HepG2 (cell line): ENCODE measurements at regions not wholly inside any gene's neighbourhood (a gene's known extent, or its start where the extent isn't known, plus 50 kb on each side); places are given as distances from the start of the nearest gene placed in this dataset.

Source experiments
- ATAC-seq: fragments of 200-7000 bp; cut with Tn5 transposase; 3 replicates; pipeline ENCODE4 v1.9.1; 2020; ENCODE audit warnings: mild to moderate bottlenecking, moderate library complexity
- BruUV-seq: library from RNA; stranded (reverse); fragments of 400-500 nt; replicated peaks from 2 replicates; lab custom pipeline; 2021; lab: Mats Ljungman, UMichigan
- CTCF ChIA-PET: fragments of 300-600 bp; formaldehyde crosslinking; extraction: SDS; loops from one replicate; lab custom pipeline; 2021; ENCODE audit warnings: low total read pairs, inconsistent platforms, low intra/inter-chr PET ratio; lab: Yijun Ruan, JAX
- POLR2A ChIA-PET: fragments of 350-600 bp; sonication (Branson Sonifier 250); formaldehyde crosslinking; loops from one replicate; lab custom pipeline; 2020; ENCODE audit warnings: antibody characterized with exemption, inconsistent platforms; lab: Yijun Ruan, JAX
- DNase-seq: peaks from one replicate; pipeline ENCODE4 v3.0.0-alpha.2; 2015; ENCODE audit warnings: low spot score
- FAIRE-seq: peaks from 3 replicates; lab custom pipeline; 2011; peaks lifted over from hg19 to GRCh38; lab: Jason Lieb, UNC
- H2AFZ ChIP-seq: one replicate; pipeline ENCODE4 v1.6.1; 2011; ENCODE audit warnings: low read length, inconsistent platforms
- H3K27ac ChIP-seq: fragments of 300-600 bp; 3 replicates; pipeline ENCODE4 v1.8.0; 2011; ENCODE audit warnings: mixed run types, mild to moderate bottlenecking, mixed read lengths, low read length, inconsistent platforms; ENCODE audit not compliant: insufficient read depth; ENCODE audit errors: extremely low read length
- H3K27me3 ChIP-seq, 2 experiments: fragments of 200-600 bp in 1 of 2; 2 replicates in 1 of 2; 3 replicates in 1 of 2; pipeline versions ENCODE4 v1.6.0 to v1.8.0; 2011; ENCODE audit warnings: low read length in 2 of 2, mild to moderate bottlenecking in 2 of 2, moderate library complexity in 2 of 2, inconsistent platforms in 1 of 2; ENCODE audit not compliant: insufficient read depth in 2 of 2, control insufficient read depth in 1 of 2
- H3K36me3 ChIP-seq, 2 experiments: fragments of 200-600 bp in 1 of 2; replicated peaks in 1 of 2; 2 replicates in 1 of 2; 3 replicates in 1 of 2; pipeline versions ENCODE4 v1.5.1 to v1.8.0; 2011; ENCODE audit warnings: low read length in 2 of 2, inconsistent platforms in 1 of 2; ENCODE audit not compliant: insufficient read depth in 2 of 2, control insufficient read depth in 1 of 2
- H3K4me1 ChIP-seq: 2 replicates; pipeline ENCODE4 v1.5.1; 2012; ENCODE audit warnings: low read length, inconsistent platforms; ENCODE audit not compliant: insufficient read depth
- H3K4me2 ChIP-seq: 2 replicates; pipeline ENCODE4 v1.6.0; 2011; ENCODE audit warnings: low read depth, low read length, inconsistent platforms
- H3K4me3 ChIP-seq, 3 experiments: fragments of 200-600 bp in 1 of 3; sonication (generic), shearing (Covaris generic) in 1 of 3; replicated peaks in 1 of 3; 2 replicates each; pipeline ENCODE4 v1.5.1; 2011 to 2016; ENCODE audit warnings: low read length in 3 of 3, inconsistent platforms in 2 of 3, low read depth in 2 of 3, mild to moderate bottlenecking in 2 of 3, control low read depth in 1 of 3, mixed read lengths in 1 of 3; ENCODE audit not compliant: insufficient read depth in 1 of 3
- H3K79me2 ChIP-seq: one replicate; pipeline ENCODE4 v1.6.1; 2011; ENCODE audit warnings: low read length, inconsistent platforms; ENCODE audit not compliant: insufficient read depth
- H3K9ac ChIP-seq: 2 replicates; pipeline ENCODE4 v1.6.0; 2011; ENCODE audit warnings: mild to moderate bottlenecking, low read depth, low read length, inconsistent platforms; ENCODE audit not compliant: insufficient read depth
- H3K9me3 ChIP-seq: 2 replicates; pipeline ENCODE4 v1.5.1; 2012; ENCODE audit warnings: mild to moderate bottlenecking, low read length
- H4K20me1 ChIP-seq: 2 replicates; pipeline ENCODE4 v1.6.0; 2011; ENCODE audit warnings: inconsistent platforms, mild to moderate bottlenecking, low read length, moderate library complexity; ENCODE audit not compliant: insufficient read depth
- ARNTL ChIP-seq: sonication (generic); formaldehyde crosslinking; IDR thresholded peaks from 2 replicates; pipeline ENCODE4 v1.4.0; 2020; ENCODE audit warnings: mild to moderate bottlenecking, missing genetic modification reagents
- ELK4 ChIP-seq: sonication (generic); formaldehyde crosslinking; IDR thresholded peaks from 2 replicates; pipeline ENCODE4 v1.9.0; 2021; ENCODE audit warnings: missing genetic modification reagents, borderline replicate concordance
- HMG20B ChIP-seq: conservative IDR thresholded peaks from 2 replicates; pipeline ENCODE4 v1.6.1; 2016; ENCODE audit warnings: missing genetic modification reagents, missing compliant biosample characterization
- MYPOP ChIP-seq: sonication (generic); formaldehyde crosslinking; IDR thresholded peaks from 2 replicates; pipeline ENCODE4 v1.8.1; 2023; ENCODE audit warnings: mild to moderate bottlenecking, moderate library complexity, missing genetic modification reagents
- NFKB2 ChIP-seq: sonication (generic); formaldehyde crosslinking; IDR thresholded peaks from 2 replicates; pipeline ENCODE4 v1.4.0; 2020; ENCODE audit warnings: missing genetic modification reagents, borderline replicate concordance
- NFKBIZ ChIP-seq: IDR thresholded peaks from 2 replicates; pipeline ENCODE4 v1.6.1; 2018; ENCODE audit warnings: missing genetic modification reagents, missing compliant biosample characterization
- NFRKB ChIP-seq: fragments of 450-650 bp; IDR thresholded peaks from 2 replicates; pipeline ENCODE4 v1.6.1; 2017
- RFX3 ChIP-seq: IDR thresholded peaks from 2 replicates; pipeline ENCODE4 v1.6.1; 2016; ENCODE audit warnings: missing biosample characterization, missing genetic modification reagents
- SATB2 ChIP-seq: sonication (generic); formaldehyde crosslinking; IDR thresholded peaks from 2 replicates; pipeline ENCODE4 v1.5.0; 2020; ENCODE audit warnings: missing genetic modification reagents
- SUZ12 ChIP-seq: fragments of 150-350 bp; IDR thresholded peaks from 2 replicates; pipeline ENCODE4 v1.6.1; 2014; ENCODE audit warnings: low read depth, low read length
- YEATS4 ChIP-seq: sonication (generic); formaldehyde crosslinking; IDR thresholded peaks from 2 replicates; pipeline ENCODE4 v1.4.0; 2020; ENCODE audit warnings: missing genetic modification reagents, borderline replicate concordance
- ZBTB39 ChIP-seq: sonication (generic); formaldehyde crosslinking; IDR thresholded peaks from 2 replicates; pipeline ENCODE4 v1.5.0; 2020; ENCODE audit warnings: missing genetic modification reagents
- ZC3H13 ChIP-seq: sonication (generic); formaldehyde crosslinking; IDR thresholded peaks from 2 replicates; pipeline ENCODE4 v1.8.1; 2023; ENCODE audit warnings: mild to moderate bottlenecking, missing genetic modification reagents, moderate library complexity
- ZNF354B ChIP-seq: sonication (generic); formaldehyde crosslinking; IDR thresholded peaks from 2 replicates; pipeline ENCODE4 v1.8.0; 2022; ENCODE audit warnings: mild to moderate bottlenecking, missing genetic modification reagents
- ZNF562 ChIP-seq: sonication (generic); formaldehyde crosslinking; IDR thresholded peaks from 2 replicates; pipeline ENCODE4 v1.8.0; 2022; ENCODE audit warnings: missing genetic modification reagents, borderline replicate concordance
- ZNF580 ChIP-seq: IDR thresholded peaks from 2 replicates; pipeline ENCODE4 v1.6.1; 2016; ENCODE audit warnings: low read depth, borderline replicate concordance
- ZNF709 ChIP-seq: sonication (generic); formaldehyde crosslinking; IDR thresholded peaks from 2 replicates; pipeline ENCODE4 v1.5.0; 2020; ENCODE audit warnings: mild to moderate bottlenecking, missing genetic modification reagents
- ZNF879 ChIP-seq: sonication (generic); formaldehyde crosslinking; IDR thresholded peaks from 2 replicates; pipeline ENCODE4 v1.8.1; 2023; ENCODE audit warnings: missing genetic modification reagents
- ZSCAN30 ChIP-seq: sonication (generic); formaldehyde crosslinking; IDR thresholded peaks from 2 replicates; pipeline ENCODE4 v1.5.0; 2020; ENCODE audit warnings: mild to moderate bottlenecking, missing genetic modification reagents
- WGBS: methylation state at CpG from one replicate; pipeline ENCODE4 v1.1.6; 2017; ENCODE audit warnings: low lambda C conversion rate; 5-methylcytosine and 5-hydroxymethylcytosine counted together
- in situ Hi-C: cut with HindIII; loops from 2 replicates; pipeline ENCODE4 v1.10.0; 2017; ENCODE audit warnings: low pct_unique_long_range_greater_than_20kb; ENCODE audit not compliant: extremely low pct_ligation_motif_present
- intact Hi-C: fragments of 100-400 bp; cut with micrococcal nuclease; formaldehyde crosslinking; loops from one replicate; pipeline ENCODE4 v1.10.0; 2022; ENCODE audit not compliant: unreplicated experiment

- no peak for FAIRE-seq
- WGBS, result 0% methylated on average over 1 of the region's 1 CpG
Measured at GRCh38 chr1:38231941-38232340, 185.3 kb upstream of the POU3F1 start.

More at GRCh38 chr1:38231941-38232340, 185.3 kb upstream of the POU3F1 start:
- CTCF ChIA-PET, result no interaction called here
- H3K36me3 ChIP-seq, result no peaks in the 10 kb centered on the region
- no peaks in the 10 kb centered on the region for H4K20me1 ChIP-seq
- H3K27me3 ChIP-seq, result peaks cover 0 to 6% of the 10 kb centered on the region in 2 experiments; a peak in 2 of 5 replicates
- intact Hi-C loops, result no loop called here
- no peak overlapping the region for H3K27ac ChIP-seq
- DNase-seq, result no peak
- no peak for ATAC-seq
- in situ Hi-C loops, result no loop called here
- H3K4me3 ChIP-seq, result no peak overlapping the region
- POLR2A ChIA-PET, result no interaction called here
- no TSS peak for BruUV-seq
- no peaks in the 10 kb centered on the region for H3K9me3 ChIP-seq
- H3K79me2 ChIP-seq, result no peaks in the 10 kb centered on the region
- no peak overlapping the region for H3K9ac ChIP-seq
- H2AFZ ChIP-seq, result no peak overlapping the region
- H3K4me1 ChIP-seq, result no peaks in the 10 kb centered on the region
- TF ChIP-seq MYPOP (CRISPR knock-in tag) (no peak), ZNF562 (CRISPR knock-in tag) (no peak), ZNF879 (CRISPR knock-in tag) (no peak), ZNF580 (CRISPR knock-in tag) (no peak), HMG20B (CRISPR knock-in tag) (no peak), SATB2 (CRISPR knock-in tag) (no peak), ZNF354B (CRISPR knock-in tag) (no peak), ELK4 (CRISPR knock-in tag) (no peak), ARNTL (CRISPR knock-in tag) (no peak), ZSCAN30 (CRISPR knock-in tag) (no peak), NFKBIZ (CRISPR knock-in tag) (no peak), NFKB2 (no peak), YEATS4 (no peak), NFRKB (no peak), ZNF709 (no peak), SUZ12 (no peak), ZC3H13 (CRISPR knock-in tag) (no peak), RFX3 (CRISPR knock-in tag) (no peak), ZBTB39 (no peak)
- no peak overlapping the region for H3K4me2 ChIP-seq
